ENCODE measurements at regions not wholly inside any gene's neighbourhood (a gene's known extent, or its start where the extent isn't known, plus 50 kb on each side); places are given as distances from the start of the nearest gene placed in this dataset.
"Not testable (repeated sequence)": the region's sequence is repeated elsewhere in the genome, so short reads cannot be mapped to it uniquely, and the experiment has no call there.

DNA sequence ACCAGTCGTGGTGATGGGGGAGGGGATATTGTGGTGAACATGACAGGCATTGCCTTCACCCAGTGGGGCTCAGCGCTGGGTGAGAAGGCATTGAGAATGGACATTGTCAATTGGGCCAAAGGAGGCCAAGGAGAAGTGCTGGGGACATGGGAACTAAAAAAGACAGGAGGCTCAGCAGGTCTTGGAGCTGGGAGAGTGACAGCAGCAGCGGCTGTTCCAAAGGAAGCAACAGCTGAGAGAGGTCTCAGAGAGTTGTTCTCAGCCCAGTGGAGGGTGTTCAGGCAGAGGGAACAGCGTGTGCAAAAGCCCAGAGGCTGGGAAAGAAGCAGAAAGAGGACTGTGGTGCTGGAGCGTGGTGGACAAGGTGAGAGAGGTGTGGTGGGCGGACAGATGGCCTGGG is 56.6 kb upstream of the ASNS start:
- not testable (repeated sequence) for DNase-seq

DNA sequence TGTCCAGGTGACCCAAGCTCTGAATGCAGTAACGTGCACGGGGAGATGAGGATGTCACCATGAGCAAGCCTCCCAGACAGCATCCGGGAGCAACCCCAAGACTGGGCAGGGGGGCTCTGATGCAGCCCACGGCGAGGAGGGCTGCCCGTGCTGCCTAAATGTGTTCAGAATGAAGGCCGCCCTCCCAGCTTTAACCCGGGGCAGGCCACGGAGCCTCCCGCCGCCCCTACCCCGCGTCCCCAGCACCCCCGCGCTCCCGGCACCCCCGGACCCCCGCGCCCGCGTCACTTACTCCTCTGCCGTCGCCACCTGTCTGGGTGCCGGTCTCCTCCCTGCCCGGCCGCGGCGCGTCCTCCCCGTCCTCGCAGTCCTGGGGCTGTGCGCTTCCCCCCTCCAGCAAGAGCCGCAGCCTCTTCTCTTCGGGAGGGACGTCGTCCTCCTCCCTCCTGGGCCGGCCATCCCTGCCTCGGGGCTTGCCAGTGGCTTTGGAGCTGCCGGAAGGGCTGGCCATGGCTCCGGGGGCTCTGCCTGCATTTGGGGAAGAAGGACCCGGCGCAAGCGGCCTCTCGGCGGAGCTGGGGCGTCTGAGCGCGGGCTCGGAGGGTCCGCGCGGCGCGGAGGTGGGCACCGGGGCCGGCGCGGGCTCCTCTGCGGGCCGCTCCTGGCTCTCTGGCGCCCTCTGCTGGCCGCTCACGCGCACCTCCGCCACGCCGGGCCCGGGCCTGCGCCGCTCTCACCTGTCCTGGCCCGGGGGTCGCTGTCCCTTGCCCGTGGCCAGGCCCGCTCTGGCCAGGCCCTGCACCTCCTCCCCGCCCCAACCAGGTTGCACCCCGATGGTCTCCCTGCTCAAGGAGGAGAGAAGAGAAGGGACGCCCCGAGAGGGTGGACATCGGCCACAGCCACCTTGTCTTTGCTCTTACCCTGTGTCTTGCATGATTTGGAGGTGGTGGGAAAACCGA is 55.9 kb upstream of the ASNS start:
- peak; percentile 68 for DNase-seq

Measured in stimulated activated CD4-positive, alpha-beta T cell treated with anti-CD3 and anti-CD28 coated beads, Interleukin-4, amount 100 ng/mL, for 24 hours (primary cell).